GM23338 (cell line): ENCODE measurements at regions not wholly inside any gene's neighbourhood (a gene's known extent, or its start where the extent isn't known, plus 50 kb on each side); places are given as distances from the start of the nearest gene placed in this dataset.
"Not testable (repeated sequence)": the region's sequence is repeated elsewhere in the genome, so short reads cannot be mapped to it uniquely, and the experiment has no call there.

Experiments used
- ATAC-seq: fragments of 200-7000 bp; cut with Tn5 transposase; 3 replicates; pipeline ENCODE4 v1.9.1; 2020
- DNase-seq: peaks from one replicate; pipeline ENCODE4 v3.0.0-alpha.2; 2015; ENCODE audit warnings: low spot score
- H2AFZ ChIP-seq: fragments of 200-600 bp; sonication (generic); 2 replicates; pipeline ENCODE4 v1.8.0; 2016; ENCODE audit warnings: antibody characterized with exemption, mild to moderate bottlenecking, moderate library complexity
- H3F3A ChIP-seq: fragments of 200-600 bp; sonication (generic); replicated peaks from 2 replicates; pipeline ENCODE4 v1.8.0; 2017; ENCODE audit warnings: antibody characterized with exemption, mixed run types, low read depth
- H3K27ac ChIP-seq: fragments of 200-600 bp; sonication (generic); 2 replicates; pipeline ENCODE4 v1.6.1; 2016; ENCODE audit warnings: low read depth
- H3K27me3 ChIP-seq: fragments of 200-600 bp; sonication (generic); 2 replicates; pipeline ENCODE4 v1.8.0; 2016; ENCODE audit warnings: mild to moderate bottlenecking, mixed run types, moderate library complexity; ENCODE audit not compliant: insufficient read depth
- H3K36me3 ChIP-seq: fragments of 200-600 bp; sonication (generic); 2 replicates; pipeline ENCODE4 v1.8.0; 2016; ENCODE audit warnings: mild to moderate bottlenecking; ENCODE audit not compliant: insufficient read depth
- H3K4me1 ChIP-seq: fragments of 200-600 bp; sonication (generic); 2 replicates; pipeline ENCODE4 v1.8.0; 2016; ENCODE audit warnings: mild to moderate bottlenecking, moderate library complexity; ENCODE audit not compliant: insufficient read depth
- H3K4me2 ChIP-seq: fragments of 200-600 bp; sonication (generic); 2 replicates; pipeline ENCODE4 v1.7.1; 2017; ENCODE audit warnings: mixed run types
- H3K4me3 ChIP-seq: fragments of 200-600 bp; sonication (generic); 2 replicates; pipeline ENCODE4 v1.6.1; 2016; ENCODE audit warnings: mixed run types
- H3K79me2 ChIP-seq: fragments of 200-600 bp; sonication (generic); replicated peaks from 2 replicates; pipeline ENCODE4 v1.8.0; 2017; ENCODE audit warnings: mild to moderate bottlenecking; ENCODE audit not compliant: insufficient read depth
- H3K9me2 ChIP-seq: fragments of 200-600 bp; sonication (generic); 2 replicates; pipeline ENCODE4 v1.8.0; 2017; ENCODE audit not compliant: insufficient read depth
- H4K20me1 ChIP-seq: fragments of 200-600 bp; sonication (generic); replicated peaks from 2 replicates; pipeline ENCODE4 v1.8.0; 2017; ENCODE audit warnings: mild to moderate bottlenecking; ENCODE audit not compliant: insufficient read depth
- H3K27ac Mint-ChIP-seq: 2 replicates; pipeline ENCODE4 v1.8.0; 2020; ENCODE audit warnings: inconsistent platforms, mild to moderate bottlenecking, moderate library complexity, mixed read lengths
- H3K27me3 Mint-ChIP-seq: 3 replicates; pipeline ENCODE4 v1.8.0; 2022; ENCODE audit warnings: low read depth, mild to moderate bottlenecking, moderate library complexity, mixed read lengths, inconsistent platforms; ENCODE audit not compliant: insufficient read depth, poor library complexity
- H3K36me3 Mint-ChIP-seq: 3 replicates; pipeline ENCODE4 v1.8.0; 2021; ENCODE audit warnings: low read depth, mild to moderate bottlenecking, inconsistent platforms, moderate library complexity, mixed read lengths
- H3K4me1 Mint-ChIP-seq: 3 replicates; pipeline ENCODE4 v1.8.0; 2020; ENCODE audit warnings: mild to moderate bottlenecking, inconsistent platforms, mixed read lengths
- H3K4me3 Mint-ChIP-seq: 3 replicates; pipeline ENCODE4 v1.8.0; 2021; ENCODE audit warnings: moderate library complexity, mild to moderate bottlenecking, inconsistent platforms, mixed read lengths
- H3K9me3 Mint-ChIP-seq: 3 replicates; pipeline ENCODE4 v1.8.0; 2020; ENCODE audit warnings: moderate library complexity, mild to moderate bottlenecking, inconsistent platforms, mixed read lengths
- CREB1 ChIP-seq: fragments of 250-450 bp; sonication (Bioruptor Pico); IDR thresholded peaks from 2 replicates; pipeline ENCODE4 v1.5.0; 2020; ENCODE audit warnings: low read depth, mild to moderate bottlenecking, moderate library complexity
- ETS1 ChIP-seq: IDR thresholded peaks from 2 replicates; pipeline ENCODE4 v1.6.1; 2016; ENCODE audit warnings: antibody characterized with exemption
- EZH2 ChIP-seq: fragments of 200-600 bp; sonication (generic); IDR thresholded peaks from one replicate; pipeline ENCODE4 v1.8.0; 2017; ENCODE audit warnings: antibody characterized with exemption, mild to moderate bottlenecking, low read depth; ENCODE audit not compliant: unreplicated experiment
- EZH2phosphoT487 ChIP-seq: fragments of 200-600 bp; sonication (generic); IDR thresholded peaks from one replicate; pipeline ENCODE4 v1.8.1; 2018; ENCODE audit warnings: antibody characterized with exemption; ENCODE audit not compliant: unreplicated experiment
- JUNB ChIP-seq: IDR thresholded peaks from one replicate; pipeline ENCODE4 v1.6.1; 2016; ENCODE audit warnings: antibody characterized with exemption; ENCODE audit not compliant: unreplicated experiment
- REST ChIP-seq: IDR thresholded peaks from one replicate; pipeline ENCODE4 v1.6.1; 2018; ENCODE audit warnings: antibody characterized with exemption; ENCODE audit not compliant: unreplicated experiment

DNA sequence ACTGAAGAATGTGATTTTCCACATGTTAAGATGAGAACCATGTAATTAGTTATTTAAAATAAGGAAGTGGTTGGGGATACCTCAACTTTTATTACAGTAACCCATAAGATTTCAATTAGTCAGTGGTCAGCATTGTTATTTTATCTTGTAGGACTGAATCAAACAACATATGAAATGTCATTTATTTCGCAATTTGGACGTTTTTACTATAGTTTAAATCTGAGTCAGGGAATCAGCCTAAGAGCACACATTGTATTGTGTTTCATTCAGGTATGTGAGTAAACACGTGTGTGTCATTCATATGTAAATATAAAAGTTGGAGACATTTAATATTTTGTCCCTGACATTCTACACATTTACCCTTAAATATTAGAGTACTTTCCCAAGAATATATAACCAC is 1418.7 kb downstream of the GRIK2 start:
- Histone ChIP-seq H3K4me3 (no peak overlapping the region), H3F3A (no peaks in the 10 kb centered on the region), H3K79me2 (no peaks in the 10 kb centered on the region), H2AFZ (no peak overlapping the region), H3K4me2 (no peak overlapping the region), H3K36me3 (no peaks in the 10 kb centered on the region), H3K4me1 (no peaks in the 10 kb centered on the region), H3K27me3 (no peaks in the 10 kb centered on the region), H3K27ac (no peak overlapping the region), H4K20me1 (no peaks in the 10 kb centered on the region), H3K9me2 (no peaks in the 10 kb centered on the region)
- Mint-ChIP-seq H3K9me3 (peaks cover 5% of the 10 kb centered on the region; the same call in 2 of the 3 replicates), H3K27me3 (no peaks in the 10 kb centered on the region), H3K27ac (no peak overlapping the region), H3K36me3 (peaks cover 3% of the 10 kb centered on the region; the same call in 2 of the 3 replicates), H3K4me3 (no peak overlapping the region), H3K4me1 (peaks cover 5% of the 10 kb centered on the region; the same call in 2 of the 3 replicates)
- DNase-seq = no peak
- TF ChIP-seq EZH2 (no peak), CREB1 (no peak), REST (no peak), ETS1 (no peak), JUNB (no peak), EZH2phosphoT487 (no peak)
- ATAC-seq = no peak

DNA sequence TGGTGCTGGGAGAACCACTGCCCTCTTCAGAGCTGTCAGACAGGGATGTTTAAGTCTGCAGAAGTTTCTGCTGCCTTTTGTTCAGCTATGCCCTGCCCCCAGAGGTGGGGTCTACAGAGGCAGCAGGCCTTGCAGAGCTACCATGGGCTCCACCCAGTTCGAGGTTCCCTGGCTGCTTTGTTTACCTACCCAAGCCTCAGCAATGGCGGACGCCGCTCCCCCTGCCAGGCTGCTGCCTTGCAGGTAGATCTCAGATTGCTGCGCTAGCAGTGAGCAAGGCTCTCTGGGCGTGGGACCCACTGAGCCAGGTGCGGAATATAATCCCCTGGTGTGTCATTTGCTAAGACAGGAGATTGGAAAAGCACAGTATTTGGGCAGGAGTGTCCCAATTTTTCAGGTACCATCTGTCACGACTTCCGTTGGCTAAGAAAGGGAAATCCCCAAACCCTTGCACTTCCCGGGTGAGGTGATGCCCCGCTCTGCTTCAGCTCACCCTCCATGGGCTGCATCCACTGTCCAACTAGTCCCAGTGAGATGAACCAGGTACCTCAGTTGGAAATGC is 1415.5 kb downstream of the GRIK2 start:
- H3F3A ChIP-seq, DNase-seq, H3K27ac ChIP-seq, H3K79me2 ChIP-seq, H4K20me1 ChIP-seq, H3K27me3 ChIP-seq, H3K4me1 ChIP-seq, H3K27ac Mint-ChIP-seq, H3K4me3 ChIP-seq, ATAC-seq, H3K9me2 ChIP-seq, H3K27me3 Mint-ChIP-seq, H3K36me3 ChIP-seq, H3K9me3 Mint-ChIP-seq, H3K4me1 Mint-ChIP-seq, H3K36me3 Mint-ChIP-seq, H3K4me2 ChIP-seq, H3K4me3 Mint-ChIP-seq: not testable (repeated sequence)
- 0 out of 2 replicates have a peak overlapping the region, but pooled peaks have one; percentile 7 for H2AFZ ChIP-seq
